WTC11 (cell line): ENCODE measurements at regions not wholly inside any gene's neighbourhood (a gene's known extent, or its start where the extent isn't known, plus 50 kb on each side); places are given as distances from the start of the nearest gene placed in this dataset.

Experiments used
- ATAC-seq: fragments of 200-7000 bp; cut with Tn5 transposase; 2 replicates; pipeline ENCODE4 v1.10.0; 2021; ENCODE audit warnings: mild to moderate bottlenecking, moderate library complexity
- CTCF ChIA-PET: fragments of 300-600 bp; sonication (Branson Sonifier 250); formaldehyde crosslinking; loops from one replicate; lab custom pipeline; 2021; ENCODE audit warnings: antibody characterized with exemption; lab: Charles Lee
- POLR2A ChIA-PET: fragments of 350-600 bp; sonication (Branson Sonifier 250); formaldehyde crosslinking; loops from one replicate; lab custom pipeline; 2021; ENCODE audit warnings: antibody characterized with exemption; lab: Charles Lee
- DNase-seq: peaks from one replicate; pipeline ENCODE4 v3.0.0; 2021; ENCODE audit warnings: low spot score
- H3K27ac Mint-ChIP-seq: 2 replicates; pipeline ENCODE4 v1.8.0; 2021; ENCODE audit warnings: mixed read lengths
- H3K27me3 Mint-ChIP-seq: 2 replicates; pipeline ENCODE4 v1.8.0; 2021; ENCODE audit warnings: low read depth, mild to moderate bottlenecking, moderate library complexity, mixed read lengths
- H3K36me3 Mint-ChIP-seq: 2 replicates; pipeline ENCODE4 v1.8.0; 2021; ENCODE audit warnings: mixed read lengths
- H3K4me1 Mint-ChIP-seq: 2 replicates; pipeline ENCODE4 v1.8.0; 2022; ENCODE audit warnings: mixed read lengths
- H3K4me3 Mint-ChIP-seq: 2 replicates; pipeline ENCODE4 v1.8.0; 2021; ENCODE audit warnings: mild to moderate bottlenecking, moderate library complexity, mixed read lengths
- H3K9me3 Mint-ChIP-seq: 2 replicates; pipeline ENCODE4 v1.8.0; 2021; ENCODE audit warnings: mixed read lengths
- CREB1 ChIP-seq: sonication (generic); formaldehyde crosslinking; IDR thresholded peaks from 2 replicates; pipeline ENCODE4 v1.8.0; 2023; ENCODE audit warnings: mild to moderate bottlenecking, missing genetic modification reagents
- CTCF ChIP-seq: fragments of 200-600 bp; IDR thresholded peaks from 2 replicates; pipeline ENCODE4 v1.8.0; 2022; ENCODE audit warnings: antibody characterized with exemption
- ESRRA ChIP-seq: sonication (generic); formaldehyde crosslinking; IDR thresholded peaks from 2 replicates; pipeline ENCODE4 v1.8.1; 2022; ENCODE audit warnings: mild to moderate bottlenecking, missing genetic modification reagents, borderline replicate concordance
- FOXP1 ChIP-seq: sonication (generic); formaldehyde crosslinking; IDR thresholded peaks from 2 replicates; pipeline ENCODE4 v1.8.0; 2022; ENCODE audit warnings: missing genetic modification reagents, mild to moderate bottlenecking, moderate library complexity, borderline replicate concordance
- HMGA2 ChIP-seq: fragments of 250-450 bp; sonication (Bioruptor Pico); IDR thresholded peaks from 2 replicates; pipeline ENCODE4 v1.4.0; 2021; ENCODE audit warnings: mild to moderate bottlenecking, moderate library complexity
- KAT7 ChIP-seq: sonication (generic); formaldehyde crosslinking; IDR thresholded peaks from 2 replicates; pipeline ENCODE4 v1.8.1; 2023; ENCODE audit warnings: missing genetic modification reagents, mild to moderate bottlenecking, borderline replicate concordance
- NFATC4 ChIP-seq: fragments of 250-450 bp; sonication (Bioruptor Pico); IDR thresholded peaks from 2 replicates; pipeline ENCODE4 v1.9.0; 2021; ENCODE audit warnings: mild to moderate bottlenecking
- NFE2L1 ChIP-seq: sonication (generic); formaldehyde crosslinking; IDR thresholded peaks from 2 replicates; pipeline ENCODE4 v1.8.1; 2023; ENCODE audit warnings: missing genetic modification reagents
- NFYB ChIP-seq: sonication (generic); formaldehyde crosslinking; conservative IDR thresholded peaks from 2 replicates; pipeline ENCODE4 v1.8.0; 2022; ENCODE audit warnings: low read depth, missing genetic modification reagents
- OVOL2 ChIP-seq: fragments of 250-450 bp; sonication (Bioruptor Pico); IDR thresholded peaks from 2 replicates; pipeline ENCODE4 v1.9.0; 2021; ENCODE audit warnings: mild to moderate bottlenecking, borderline replicate concordance
- PRRX2 ChIP-seq: fragments of 250-450 bp; sonication (Bioruptor Pico); IDR thresholded peaks from 2 replicates; pipeline ENCODE4 v1.8.0; 2021; ENCODE audit warnings: mild to moderate bottlenecking
- TEAD4 ChIP-seq: sonication (generic); formaldehyde crosslinking; IDR thresholded peaks from 2 replicates; pipeline ENCODE4 v1.8.0; 2022; ENCODE audit warnings: mild to moderate bottlenecking, missing genetic modification reagents
- USF2 ChIP-seq: sonication (generic); formaldehyde crosslinking; IDR thresholded peaks from 2 replicates; pipeline ENCODE4 v1.8.1; 2023; ENCODE audit warnings: mild to moderate bottlenecking, missing genetic modification reagents, moderate library complexity
- ZNF396 ChIP-seq: fragments of 250-450 bp; sonication (Bioruptor Pico); IDR thresholded peaks from 2 replicates; pipeline ENCODE4 v1.8.0; 2021; ENCODE audit warnings: mild to moderate bottlenecking, moderate library complexity, borderline replicate concordance
- ZNF671 ChIP-seq: fragments of 250-450 bp; sonication (Bioruptor Pico); IDR thresholded peaks from 2 replicates; pipeline ENCODE4 v1.8.0; 2021; ENCODE audit warnings: mild to moderate bottlenecking
- ZSCAN18 ChIP-seq: fragments of 250-450 bp; sonication (Bioruptor Pico); IDR thresholded peaks from 2 replicates; pipeline ENCODE4 v2.1.2; 2022; ENCODE audit warnings: mild to moderate bottlenecking, moderate library complexity
- TF ChIP-seq, protein P1 (sequence below): sonication (generic); formaldehyde crosslinking; conservative IDR thresholded peaks from 2 replicates; pipeline ENCODE4 v1.8.1; 2023; ENCODE audit warnings: mild to moderate bottlenecking, low read depth, missing genetic modification reagents, moderate library complexity
- TF ChIP-seq, protein P2 (sequence below): sonication (generic); formaldehyde crosslinking; IDR thresholded peaks from 2 replicates; pipeline ENCODE4 v1.8.1; 2022; ENCODE audit warnings: missing genetic modification reagents, borderline replicate concordance
- TF ChIP-seq, protein P3 (sequence below): sonication (generic); formaldehyde crosslinking; IDR thresholded peaks from 2 replicates; pipeline ENCODE4 v1.8.1; 2023; ENCODE audit warnings: mild to moderate bottlenecking, missing genetic modification reagents
- TF ChIP-seq, protein P4 (sequence below): sonication (generic); formaldehyde crosslinking; IDR thresholded peaks from 2 replicates; pipeline ENCODE4 v1.8.1; 2022; ENCODE audit warnings: mild to moderate bottlenecking, moderate library complexity, missing genetic modification reagents

DNA sequence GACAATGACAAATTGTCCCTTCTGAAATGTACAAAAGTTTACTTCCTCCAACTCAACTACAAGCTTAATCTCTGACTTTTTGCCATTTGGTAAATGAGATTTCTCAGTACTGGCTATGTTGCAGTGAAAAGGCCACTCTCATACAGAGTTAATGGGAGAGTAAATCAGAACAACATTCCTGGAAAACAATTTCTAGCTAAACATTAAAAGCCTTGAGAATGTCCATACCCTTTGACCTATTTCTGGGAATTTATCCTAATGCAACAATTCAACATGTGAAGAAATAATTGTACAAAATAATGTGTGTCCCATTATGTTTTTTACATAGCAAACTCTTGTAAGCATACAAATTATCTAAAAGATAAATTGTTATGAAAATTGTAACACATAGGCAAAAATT is 56.3 kb upstream of the SPEF2 start:
- CTCF ChIA-PET = no interaction called here

More for the DNA sequence above, 56.3 kb upstream of the SPEF2 start:
- H3K4me1 Mint-ChIP-seq = no peaks in the 10 kb centered on the region
- H3K4me3 Mint-ChIP-seq = no peak overlapping the region
- POLR2A ChIA-PET = no interaction called here
- DNase-seq = no peak
- peaks cover 61% of the 10 kb centered on the region for H3K36me3 Mint-ChIP-seq
- no peak for ATAC-seq
- H3K9me3 Mint-ChIP-seq = peaks cover 89% of the 10 kb centered on the region
- H3K27me3 Mint-ChIP-seq = peaks cover 10% of the 10 kb centered on the region
- TF ChIP-seq KAT7 (CRISPR knock-in tag) (no peak), OVOL2 (no peak), ZNF396 (CRISPR knock-in tag) (no peak), PRRX2 (CRISPR knock-in tag) (no peak), CREB1 (CRISPR knock-in tag) (no peak), ZSCAN18 (CRISPR knock-in tag) (no peak), USF2 (CRISPR knock-in tag) (no peak), FOXP1 (CRISPR knock-in tag) (no peak), NFE2L1 (no peak), NFATC4 (no peak), HMGA2 (CRISPR knock-in tag) (no peak), CTCF (no peak), ESRRA (CRISPR knock-in tag) (no peak), NFYB (CRISPR knock-in tag) (no peak), TEAD4 (CRISPR knock-in tag) (no peak), ZNF671 (CRISPR knock-in tag) (no peak)
- TF ChIP-seq, protein P1, sequence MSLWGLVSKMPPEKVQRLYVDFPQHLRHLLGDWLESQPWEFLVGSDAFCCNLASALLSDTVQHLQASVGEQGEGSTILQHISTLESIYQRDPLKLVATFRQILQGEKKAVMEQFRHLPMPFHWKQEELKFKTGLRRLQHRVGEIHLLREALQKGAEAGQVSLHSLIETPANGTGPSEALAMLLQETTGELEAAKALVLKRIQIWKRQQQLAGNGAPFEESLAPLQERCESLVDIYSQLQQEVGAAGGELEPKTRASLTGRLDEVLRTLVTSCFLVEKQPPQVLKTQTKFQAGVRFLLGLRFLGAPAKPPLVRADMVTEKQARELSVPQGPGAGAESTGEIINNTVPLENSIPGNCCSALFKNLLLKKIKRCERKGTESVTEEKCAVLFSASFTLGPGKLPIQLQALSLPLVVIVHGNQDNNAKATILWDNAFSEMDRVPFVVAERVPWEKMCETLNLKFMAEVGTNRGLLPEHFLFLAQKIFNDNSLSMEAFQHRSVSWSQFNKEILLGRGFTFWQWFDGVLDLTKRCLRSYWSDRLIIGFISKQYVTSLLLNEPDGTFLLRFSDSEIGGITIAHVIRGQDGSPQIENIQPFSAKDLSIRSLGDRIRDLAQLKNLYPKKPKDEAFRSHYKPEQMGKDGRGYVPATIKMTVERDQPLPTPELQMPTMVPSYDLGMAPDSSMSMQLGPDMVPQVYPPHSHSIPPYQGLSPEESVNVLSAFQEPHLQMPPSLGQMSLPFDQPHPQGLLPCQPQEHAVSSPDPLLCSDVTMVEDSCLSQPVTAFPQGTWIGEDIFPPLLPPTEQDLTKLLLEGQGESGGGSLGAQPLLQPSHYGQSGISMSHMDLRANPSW (CRISPR knock-in tag) = no peak
- TF ChIP-seq, protein P2, sequence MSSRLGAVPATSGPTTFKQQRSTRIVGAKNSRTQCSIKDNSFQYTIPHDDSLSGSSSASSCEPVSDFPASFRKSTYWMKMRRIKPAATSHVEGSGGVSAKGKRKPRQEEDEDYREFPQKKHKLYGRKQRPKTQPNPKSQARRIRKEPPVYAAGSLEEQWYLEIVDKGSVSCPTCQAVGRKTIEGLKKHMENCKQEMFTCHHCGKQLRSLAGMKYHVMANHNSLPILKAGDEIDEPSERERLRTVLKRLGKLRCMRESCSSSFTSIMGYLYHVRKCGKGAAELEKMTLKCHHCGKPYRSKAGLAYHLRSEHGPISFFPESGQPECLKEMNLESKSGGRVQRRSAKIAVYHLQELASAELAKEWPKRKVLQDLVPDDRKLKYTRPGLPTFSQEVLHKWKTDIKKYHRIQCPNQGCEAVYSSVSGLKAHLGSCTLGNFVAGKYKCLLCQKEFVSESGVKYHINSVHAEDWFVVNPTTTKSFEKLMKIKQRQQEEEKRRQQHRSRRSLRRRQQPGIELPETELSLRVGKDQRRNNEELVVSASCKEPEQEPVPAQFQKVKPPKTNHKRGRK (CRISPR knock-in tag) = no peak
- TF ChIP-seq, protein P3, sequence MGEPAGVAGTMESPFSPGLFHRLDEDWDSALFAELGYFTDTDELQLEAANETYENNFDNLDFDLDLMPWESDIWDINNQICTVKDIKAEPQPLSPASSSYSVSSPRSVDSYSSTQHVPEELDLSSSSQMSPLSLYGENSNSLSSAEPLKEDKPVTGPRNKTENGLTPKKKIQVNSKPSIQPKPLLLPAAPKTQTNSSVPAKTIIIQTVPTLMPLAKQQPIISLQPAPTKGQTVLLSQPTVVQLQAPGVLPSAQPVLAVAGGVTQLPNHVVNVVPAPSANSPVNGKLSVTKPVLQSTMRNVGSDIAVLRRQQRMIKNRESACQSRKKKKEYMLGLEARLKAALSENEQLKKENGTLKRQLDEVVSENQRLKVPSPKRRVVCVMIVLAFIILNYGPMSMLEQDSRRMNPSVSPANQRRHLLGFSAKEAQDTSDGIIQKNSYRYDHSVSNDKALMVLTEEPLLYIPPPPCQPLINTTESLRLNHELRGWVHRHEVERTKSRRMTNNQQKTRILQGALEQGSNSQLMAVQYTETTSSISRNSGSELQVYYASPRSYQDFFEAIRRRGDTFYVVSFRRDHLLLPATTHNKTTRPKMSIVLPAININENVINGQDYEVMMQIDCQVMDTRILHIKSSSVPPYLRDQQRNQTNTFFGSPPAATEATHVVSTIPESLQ (CRISPR knock-in tag) = no peak
- TF ChIP-seq, protein P4, sequence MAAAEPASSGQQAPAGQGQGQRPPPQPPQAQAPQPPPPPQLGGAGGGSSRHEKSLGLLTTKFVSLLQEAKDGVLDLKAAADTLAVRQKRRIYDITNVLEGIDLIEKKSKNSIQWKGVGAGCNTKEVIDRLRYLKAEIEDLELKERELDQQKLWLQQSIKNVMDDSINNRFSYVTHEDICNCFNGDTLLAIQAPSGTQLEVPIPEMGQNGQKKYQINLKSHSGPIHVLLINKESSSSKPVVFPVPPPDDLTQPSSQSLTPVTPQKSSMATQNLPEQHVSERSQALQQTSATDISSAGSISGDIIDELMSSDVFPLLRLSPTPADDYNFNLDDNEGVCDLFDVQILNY (CRISPR knock-in tag) = no peak
- TF ChIP-seq, all 79 proteins: peak for 0
- H3K27ac Mint-ChIP-seq = no peak overlapping the region
